Colonic mucosa (tissue), 4 donors: ENCODE measurements at regions not wholly inside any gene's neighbourhood (a gene's known extent, or its start where the extent isn't known, plus 50 kb on each side); places are given as distances from the start of the nearest gene placed in this dataset.

Source experiments
- DNase-seq: peaks from one replicate; pipeline ENCODE4 v3.0.0-alpha.2; 2020
- H3K27ac ChIP-seq: fragments of 200-600 bp; one replicate; pipeline ENCODE4 v1.8.0; 2021
- H3K27me3 ChIP-seq: fragments of 200-600 bp; one replicate; pipeline ENCODE4 v1.8.0; 2021
- H3K36me3 ChIP-seq: fragments of 200-600 bp; one replicate; pipeline ENCODE4 v1.8.0; 2021
- H3K4me1 ChIP-seq: fragments of 200-600 bp; one replicate; pipeline ENCODE4 v1.8.0; 2021; ENCODE audit warnings: mild to moderate bottlenecking
- H3K4me3 ChIP-seq: fragments of 200-600 bp; one replicate; pipeline ENCODE4 v1.8.0; 2021
- H3K9ac ChIP-seq, 2 donors: one replicate each; pipeline ENCODE4 v1.7.0; 2013; ENCODE audit warnings: control low read depth in 2 of 2, low read depth in 2 of 2, low read length in 2 of 2
- H3K9me3 ChIP-seq: fragments of 200-600 bp; one replicate; pipeline ENCODE4 v1.8.0; 2021
- intact Hi-C: fragments of 100-400 bp; cut with DNase I; formaldehyde crosslinking; loops from one replicate; pipeline ENCODE4 v1.14.1; 2022
- TF ChIP-seq, protein P1 (sequence below): fragments of 200-600 bp; IDR thresholded peaks from one replicate; pipeline ENCODE4 v1.8.0; 2022; ENCODE audit warnings: antibody characterized with exemption, mild to moderate bottlenecking
- donor health status: healthy.
- donor health status: DM: no; HTN: no; CAD: no.
- donor health status: DM: no; HTN: no; CAD: no.

DNA sequence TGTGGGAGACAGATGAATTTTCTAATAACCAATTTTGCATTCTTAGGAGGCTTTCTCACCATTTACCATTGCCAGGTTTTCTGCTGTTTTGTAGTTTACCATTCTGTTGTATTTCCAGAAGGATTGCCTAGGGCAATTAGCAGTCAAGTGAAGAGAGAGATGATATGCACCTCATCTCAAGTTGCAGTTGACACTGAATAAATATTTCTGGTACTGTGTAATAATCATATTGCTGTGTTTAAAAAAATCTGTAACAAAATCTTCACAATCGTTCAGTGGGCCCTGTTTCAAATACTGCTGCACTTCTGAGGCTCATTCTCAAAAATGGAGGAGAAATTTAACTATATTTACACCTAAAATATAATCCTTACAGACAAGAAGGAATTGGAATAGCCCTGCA is 706.1 kb upstream of the PTPRD start:
- TF ChIP-seq, protein P1, sequence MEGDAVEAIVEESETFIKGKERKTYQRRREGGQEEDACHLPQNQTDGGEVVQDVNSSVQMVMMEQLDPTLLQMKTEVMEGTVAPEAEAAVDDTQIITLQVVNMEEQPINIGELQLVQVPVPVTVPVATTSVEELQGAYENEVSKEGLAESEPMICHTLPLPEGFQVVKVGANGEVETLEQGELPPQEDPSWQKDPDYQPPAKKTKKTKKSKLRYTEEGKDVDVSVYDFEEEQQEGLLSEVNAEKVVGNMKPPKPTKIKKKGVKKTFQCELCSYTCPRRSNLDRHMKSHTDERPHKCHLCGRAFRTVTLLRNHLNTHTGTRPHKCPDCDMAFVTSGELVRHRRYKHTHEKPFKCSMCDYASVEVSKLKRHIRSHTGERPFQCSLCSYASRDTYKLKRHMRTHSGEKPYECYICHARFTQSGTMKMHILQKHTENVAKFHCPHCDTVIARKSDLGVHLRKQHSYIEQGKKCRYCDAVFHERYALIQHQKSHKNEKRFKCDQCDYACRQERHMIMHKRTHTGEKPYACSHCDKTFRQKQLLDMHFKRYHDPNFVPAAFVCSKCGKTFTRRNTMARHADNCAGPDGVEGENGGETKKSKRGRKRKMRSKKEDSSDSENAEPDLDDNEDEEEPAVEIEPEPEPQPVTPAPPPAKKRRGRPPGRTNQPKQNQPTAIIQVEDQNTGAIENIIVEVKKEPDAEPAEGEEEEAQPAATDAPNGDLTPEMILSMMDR = no peak
- H3K4me3 ChIP-seq = no peak overlapping the region
- H3K4me1 ChIP-seq = no peaks in the 10 kb centered on the region
- H3K9me3 ChIP-seq = no peaks in the 10 kb centered on the region
- H3K27me3 ChIP-seq = no peaks in the 10 kb centered on the region
- H3K27ac ChIP-seq = no peak overlapping the region
- DNase-seq = no peak
- no peak overlapping the region for H3K9ac ChIP-seq
- H3K36me3 ChIP-seq = no peaks in the 10 kb centered on the region
- intact Hi-C loops = no loop called here

DNA sequence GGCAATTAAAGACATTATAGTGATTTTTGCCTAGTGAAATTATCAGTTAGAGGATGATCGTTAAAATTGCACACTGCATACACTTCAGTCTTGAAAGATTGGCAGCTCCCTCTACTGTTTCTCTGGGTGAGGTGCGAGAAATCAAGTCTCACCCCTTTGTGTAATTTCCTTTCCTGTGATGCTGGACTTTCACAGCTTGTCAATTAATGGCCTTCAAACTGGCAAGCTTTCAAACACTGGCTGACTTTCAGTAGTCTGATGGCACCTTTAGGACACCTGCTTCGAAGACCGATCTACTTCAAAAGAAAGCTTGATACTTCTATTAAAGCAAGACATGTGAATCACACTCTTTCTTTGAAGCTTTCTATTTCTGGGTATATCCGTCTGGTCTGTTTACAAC is 706.7 kb upstream of the PTPRD start:
- TF ChIP-seq, protein P1 = no peak
- no peak overlapping the region for H3K4me3 ChIP-seq
- H3K27me3 ChIP-seq = no peaks in the 10 kb centered on the region
- intact Hi-C loops = no loop called here
- no peak overlapping the region for H3K27ac ChIP-seq
- no peaks in the 10 kb centered on the region for H3K9me3 ChIP-seq
- no peaks in the 10 kb centered on the region for H3K4me1 ChIP-seq
- no peak for DNase-seq
- no peaks in the 10 kb centered on the region for H3K36me3 ChIP-seq
- no peak overlapping the region for H3K9ac ChIP-seq

DNA sequence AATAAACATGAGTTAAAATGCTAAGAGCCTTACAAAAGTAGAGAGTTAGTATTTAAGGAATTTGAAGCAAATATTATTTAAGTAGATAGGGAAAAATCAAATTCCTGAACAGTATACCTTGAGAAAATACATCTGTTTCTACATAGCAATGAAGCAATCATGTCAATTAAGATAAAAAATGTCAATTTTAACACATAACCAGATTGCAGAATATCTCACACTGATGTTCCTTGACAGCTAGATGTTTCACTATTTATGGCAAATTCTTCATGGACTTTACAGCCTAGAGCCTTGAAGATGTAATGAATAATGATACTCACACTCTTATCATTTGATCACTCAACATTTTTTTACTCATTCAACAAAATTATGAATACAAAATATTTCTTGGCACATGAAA is 708.2 kb upstream of the PTPRD start:
- no peaks in the 10 kb centered on the region for H3K27me3 ChIP-seq
- H3K4me1 ChIP-seq = no peaks in the 10 kb centered on the region
- DNase-seq = no peak
- H3K36me3 ChIP-seq = no peaks in the 10 kb centered on the region
- no peak overlapping the region for H3K4me3 ChIP-seq
- TF ChIP-seq, protein P1 = no peak
- H3K27ac ChIP-seq = no peak overlapping the region
- no peaks in the 10 kb centered on the region for H3K9me3 ChIP-seq
- no peak overlapping the region for H3K9ac ChIP-seq
- intact Hi-C loops = no loop called here

DNA sequence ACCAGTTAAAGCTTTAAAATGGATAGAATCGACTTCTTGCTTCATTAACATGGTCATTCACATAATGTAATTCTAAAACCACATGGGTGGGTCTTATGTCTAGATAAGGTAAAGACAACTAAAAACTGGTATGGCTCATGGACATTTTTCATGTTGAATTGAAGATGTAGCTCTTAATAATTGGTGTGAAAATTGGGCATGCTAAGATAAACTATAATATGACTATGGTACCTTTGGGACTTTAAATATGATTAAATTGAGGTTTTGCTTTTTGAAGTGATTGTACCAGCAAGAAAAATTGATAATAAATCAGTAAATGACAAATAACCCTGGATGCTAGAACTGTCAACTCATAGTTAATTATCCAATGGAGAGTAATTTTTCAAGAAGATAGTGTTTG is 710.7 kb upstream of the PTPRD start:
- no peaks in the 10 kb centered on the region for H3K4me1 ChIP-seq
- no peak overlapping the region for H3K4me3 ChIP-seq
- no peak overlapping the region for H3K9ac ChIP-seq
- no peak overlapping the region for H3K27ac ChIP-seq
- no peaks in the 10 kb centered on the region for H3K27me3 ChIP-seq
- H3K36me3 ChIP-seq = no peaks in the 10 kb centered on the region
- no peak for DNase-seq
- no peaks in the 10 kb centered on the region for H3K9me3 ChIP-seq
- TF ChIP-seq, protein P1 = no peak
- intact Hi-C loops = no loop called here

DNA sequence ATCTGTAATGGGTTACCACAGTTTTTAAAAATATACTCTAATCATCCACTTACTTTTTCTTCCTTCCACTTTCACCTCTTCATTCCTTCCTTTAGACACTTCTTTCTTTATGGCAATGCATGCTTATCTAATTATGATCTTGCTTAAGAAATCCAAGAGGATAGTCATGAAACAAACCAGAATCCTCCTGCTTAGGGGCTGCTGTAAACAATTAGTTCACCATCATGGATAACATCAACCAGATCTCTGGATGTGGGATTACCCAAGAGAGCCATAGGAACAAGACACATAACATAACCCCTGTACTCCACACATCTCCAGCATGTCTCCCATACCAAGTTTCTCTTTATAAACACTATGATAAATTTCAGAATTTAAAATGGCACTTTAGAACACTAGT is 713.4 kb upstream of the PTPRD start:
- Histone ChIP-seq H3K9ac (no peak overlapping the region), H3K4me1 (no peaks in the 10 kb centered on the region), H3K9me3 (no peaks in the 10 kb centered on the region), H3K27ac (no peak overlapping the region), H3K36me3 (no peaks in the 10 kb centered on the region), H3K4me3 (no peak overlapping the region), H3K27me3 (no peaks in the 10 kb centered on the region)
- TF ChIP-seq, protein P1 = no peak
- intact Hi-C loops = no loop called here
- no peak for DNase-seq

DNA sequence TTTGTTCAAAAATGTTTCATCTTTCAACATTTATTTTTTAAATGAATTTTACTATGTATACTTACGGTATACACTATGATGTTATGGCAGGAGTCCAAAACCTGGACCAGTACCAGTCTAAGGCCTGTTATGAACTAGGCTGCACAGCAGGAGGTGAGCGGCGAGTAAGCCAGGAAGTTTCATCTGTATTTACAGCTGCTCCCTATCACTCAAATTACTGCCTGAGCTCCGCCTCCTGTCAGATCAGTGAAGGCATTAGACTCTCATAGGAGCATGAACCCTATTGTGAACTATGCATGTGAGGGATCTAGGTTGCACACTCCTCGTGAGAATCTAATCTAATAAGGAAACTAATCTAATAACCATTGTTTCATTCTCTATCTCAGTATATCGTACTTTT is 715.5 kb upstream of the PTPRD start:
- Histone ChIP-seq H3K9ac (no peak overlapping the region), H3K27ac (no peak overlapping the region), H3K36me3 (no peaks in the 10 kb centered on the region), H3K9me3 (no peaks in the 10 kb centered on the region), H3K4me3 (no peak overlapping the region), H3K4me1 (no peaks in the 10 kb centered on the region), H3K27me3 (no peaks in the 10 kb centered on the region)
- intact Hi-C loops = no loop called here
- DNase-seq = no peak
- TF ChIP-seq, protein P1 = no peak
